Lower lobe of right lung (tissue), 2 donors: ENCODE measurements at regions not wholly inside any gene's neighbourhood (a gene's known extent, or its start where the extent isn't known, plus 50 kb on each side); places are given as distances from the start of the nearest gene placed in this dataset.

Source experiments
- ATAC-seq, 2 donors: fragments of 200-7000 bp; cut with Tn5 transposase; one replicate each; pipeline ENCODE4 v1.9.1; 2020 to 2022; ENCODE audit warnings: mild to moderate bottlenecking in 2 of 2, moderate library complexity in 2 of 2
- DNase-seq: peaks from one replicate; pipeline ENCODE4 v3.0.0-alpha.2; 2020
- H3K27ac ChIP-seq: fragments of 200-600 bp; one replicate; pipeline ENCODE4 v1.8.0; 2022
- H3K27me3 ChIP-seq: fragments of 200-600 bp; one replicate; pipeline ENCODE4 v1.8.0; 2022; ENCODE audit warnings: low read depth
- H3K36me3 ChIP-seq: fragments of 200-600 bp; one replicate; pipeline ENCODE4 v1.8.0; 2022; ENCODE audit warnings: mild to moderate bottlenecking
- H3K4me1 ChIP-seq: fragments of 200-600 bp; one replicate; pipeline ENCODE4 v1.8.0; 2022
- H3K4me3 ChIP-seq: fragments of 200-600 bp; one replicate; pipeline ENCODE4 v1.8.0; 2022; ENCODE audit warnings: mild to moderate bottlenecking
- H3K9me3 ChIP-seq: fragments of 200-600 bp; one replicate; pipeline ENCODE4 v1.8.0; 2022
- CTCF ChIP-seq: fragments of 200-600 bp; IDR thresholded peaks from one replicate; pipeline ENCODE4 v1.8.0; 2022; ENCODE audit warnings: antibody characterized with exemption, mild to moderate bottlenecking
- intact Hi-C: fragments of 100-400 bp; cut with DNase I; formaldehyde crosslinking; loops from one replicate; pipeline ENCODE4 v1.11.0; 2022
- donor health status: DM: no; HTN: yes; CAD: no; lungs with severe emphysema.

- Histone ChIP-seq H3K4me3 (no peak overlapping the region), H3K36me3 (no peaks in the 10 kb centered on the region), H3K4me1 (no peaks in the 10 kb centered on the region), H3K27me3 (no peaks in the 10 kb centered on the region), H3K27ac (no peak overlapping the region), H3K9me3 (no peaks in the 10 kb centered on the region)
- ATAC-seq: no peak
- intact Hi-C loops: no loop called here
- no peak for DNase-seq
- no peak for TF ChIP-seq CTCF
Measured at GRCh38 chr5:156109317-156110023, 217.5 kb upstream of the SGCD start.

DNA sequence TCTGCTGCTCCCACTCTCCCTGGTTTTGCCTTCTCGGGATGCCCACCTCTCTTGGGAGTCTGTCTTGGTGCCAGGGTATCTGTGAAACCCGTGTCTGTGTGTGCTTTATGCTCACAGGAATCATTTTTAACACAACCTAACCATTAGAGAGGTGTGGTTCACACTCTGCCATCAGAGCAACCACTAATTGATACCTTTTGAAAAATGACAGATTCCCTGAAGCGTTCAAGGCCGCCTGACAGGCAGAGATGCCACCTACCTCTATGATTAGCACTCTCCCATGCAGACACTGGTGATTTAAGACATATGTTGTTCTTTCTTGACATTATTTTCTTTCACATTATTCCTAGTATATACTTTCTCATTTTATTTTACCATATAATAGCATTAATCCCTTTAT lies 207.3 kb upstream of the SGCD start:
- TF ChIP-seq CTCF: no peak
- ATAC-seq: no peak
- Histone ChIP-seq H3K9me3 (no peaks in the 10 kb centered on the region), H3K27me3 (no peaks in the 10 kb centered on the region), H3K4me3 (no peak overlapping the region), H3K4me1 (no peaks in the 10 kb centered on the region), H3K36me3 (no peaks in the 10 kb centered on the region), H3K27ac (no peak overlapping the region)
- intact Hi-C loops: no loop called here
- DNase-seq: no peak

- ATAC-seq (no peak), DNase-seq (no peak)
- Histone ChIP-seq H3K36me3 (no peaks in the 10 kb centered on the region), H3K4me1 (no peaks in the 10 kb centered on the region), H3K9me3 (no peaks in the 10 kb centered on the region), H3K27me3 (no peaks in the 10 kb centered on the region), H3K4me3 (no peak overlapping the region), H3K27ac (no peak overlapping the region)
- no peak for TF ChIP-seq CTCF
- intact Hi-C loops: no loop called here
Measured at GRCh38 chr5:156120777-156121176, 206.2 kb upstream of the SGCD start.

DNA sequence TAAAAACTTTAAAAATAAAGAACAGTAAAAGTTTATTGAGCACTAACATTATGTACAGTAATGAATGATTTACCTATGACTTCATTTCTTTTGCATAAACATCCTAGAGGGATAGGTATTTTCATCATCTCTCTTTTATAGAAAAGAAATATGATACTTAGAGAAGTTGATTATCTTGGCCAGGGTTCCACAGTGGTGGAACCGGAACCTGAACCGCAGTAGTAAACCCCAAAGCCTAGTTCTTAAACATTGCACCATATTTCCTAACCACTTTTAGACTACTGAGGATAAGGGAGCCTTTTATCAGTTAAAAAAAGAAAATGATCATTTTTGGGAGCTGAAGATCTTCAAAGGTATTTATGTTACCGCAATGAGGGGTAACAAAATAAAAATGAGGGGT lies 205.7 kb upstream of the SGCD start:
- intact Hi-C loops: no loop called here
- Histone ChIP-seq H3K36me3 (no peaks in the 10 kb centered on the region), H3K27me3 (no peaks in the 10 kb centered on the region), H3K4me3 (no peak overlapping the region), H3K27ac (no peak overlapping the region), H3K4me1 (no peaks in the 10 kb centered on the region), H3K9me3 (no peaks in the 10 kb centered on the region)
- no peak for TF ChIP-seq CTCF
- ATAC-seq (no peak), DNase-seq (no peak)

DNA sequence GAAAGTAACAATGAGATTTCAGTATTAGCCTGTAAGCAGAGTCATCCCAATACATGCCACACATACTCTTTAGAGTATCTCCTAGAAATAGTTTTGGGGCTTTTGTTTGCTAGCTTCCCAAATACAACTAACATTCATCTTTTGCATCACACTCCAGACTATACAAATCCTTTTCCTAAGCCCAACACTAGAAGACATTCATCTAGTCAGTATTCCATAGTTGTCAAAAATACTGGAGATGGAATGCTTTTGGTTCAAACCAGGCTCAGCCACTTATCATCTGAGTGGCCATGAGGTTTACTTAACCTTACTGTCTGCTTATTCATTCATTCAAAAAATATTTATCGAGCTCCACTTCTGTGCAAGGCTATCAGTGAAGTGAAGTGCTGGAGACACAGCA lies 205.1 kb upstream of the SGCD start:
- ATAC-seq (no peak), DNase-seq (no peak)
- Histone ChIP-seq H3K9me3 (no peaks in the 10 kb centered on the region), H3K4me3 (no peak overlapping the region), H3K27me3 (no peaks in the 10 kb centered on the region), H3K36me3 (no peaks in the 10 kb centered on the region), H3K27ac (no peak overlapping the region), H3K4me1 (no peaks in the 10 kb centered on the region)
- no peak for TF ChIP-seq CTCF
- intact Hi-C loops: no loop called here
